ENCODE measurements at regions not wholly inside any gene's neighbourhood (a gene's known extent, or its start where the extent isn't known, plus 50 kb on each side); places are given as distances from the start of the nearest gene placed in this dataset.
"Not testable (repeated sequence)": the region's sequence is repeated elsewhere in the genome, so short reads cannot be mapped to it uniquely, and the experiment has no call there.

GRCh38 chr4:1524761-1525160 is 118.5 kb upstream of the NKX1-1 start:
- no peak for DNase-seq (ENCODE audit: low read depth in 2 of 2)

DNA sequence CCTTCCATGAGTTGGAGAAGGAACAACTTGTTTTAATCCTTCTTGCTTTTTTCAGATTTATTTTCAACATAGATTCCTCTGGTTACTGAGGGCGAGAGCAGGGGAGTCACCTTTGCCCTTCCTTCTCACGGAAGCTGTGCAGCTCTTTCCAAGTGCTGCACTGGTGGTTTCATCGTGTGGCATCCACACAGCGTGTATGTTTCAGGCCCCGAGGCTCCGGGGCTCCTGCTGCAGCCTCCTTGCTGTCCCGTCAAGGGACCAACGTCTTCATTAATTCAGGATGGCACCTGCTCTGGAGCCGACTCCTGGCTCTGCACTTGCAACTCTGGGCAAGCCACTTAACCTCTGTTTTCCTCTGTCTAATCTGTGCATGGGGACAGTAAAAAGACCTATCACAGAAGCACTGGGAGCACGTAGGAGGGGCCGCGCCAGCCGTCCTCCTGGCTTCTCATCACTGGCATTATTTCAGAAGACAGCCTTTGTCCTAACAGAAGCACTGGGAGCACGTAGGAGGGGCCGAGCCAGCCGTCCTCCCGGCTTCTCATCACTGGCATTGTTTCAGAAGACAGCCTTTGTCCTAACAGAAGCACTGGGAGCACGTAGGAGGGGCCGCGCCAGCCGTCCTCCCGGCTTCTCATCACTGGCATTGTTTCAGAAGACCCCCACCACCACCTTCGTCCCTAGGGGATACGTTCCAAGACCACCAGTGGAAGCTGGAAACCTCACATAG is 117.8 kb upstream of the NKX1-1 start:
- DNase-seq (ENCODE audit: low read depth in 2 of 2): no peak

GRCh38 chr4:1523506-1523905 is 117.3 kb upstream of the NKX1-1 start:
- no peak for DNase-seq (ENCODE audit: low read depth in 2 of 2)

- DNase-seq (ENCODE audit: low read depth in 2 of 2): no peak
Measured at GRCh38 chr4:1523033-1523432, 116.8 kb upstream of the NKX1-1 start.

DNA sequence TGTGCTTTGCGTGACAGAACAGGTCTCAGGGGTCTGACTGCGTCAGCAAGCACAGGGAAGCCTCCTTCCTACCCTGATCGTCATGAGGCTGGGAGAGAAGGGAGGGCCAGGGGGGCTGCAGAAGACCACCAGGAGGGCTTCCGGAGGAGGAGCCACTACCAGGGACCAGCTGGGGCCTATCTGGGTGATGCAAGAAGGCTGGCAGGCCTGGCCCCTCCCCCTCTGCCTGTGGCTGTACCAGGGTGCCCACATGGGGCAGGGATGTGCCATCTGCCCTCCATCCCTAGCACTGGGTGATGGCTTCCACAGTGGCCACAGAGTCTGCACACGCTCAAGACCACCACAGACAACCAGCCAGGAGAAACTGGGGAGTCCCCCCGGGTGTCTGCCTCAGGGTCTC is 116.4 kb upstream of the NKX1-1 start:
- DNase-seq (ENCODE audit: low read depth in 2 of 2): no peak

GRCh38 chr4:1521821-1522361 is 115.6 kb upstream of the NKX1-1 start:
- DNase-seq (ENCODE audit: low read depth in 2 of 2): no peak

GRCh38 chr4:1520795-1521576 is 114.7 kb upstream of the NKX1-1 start:
- not testable (repeated sequence) for DNase-seq (ENCODE audit: low read depth in 2 of 2)

GRCh38 chr4:1519787-1520661 is 113.8 kb upstream of the NKX1-1 start:
- DNase-seq (ENCODE audit: low read depth in 2 of 2): no peak

- DNase-seq (ENCODE audit: low read depth in 2 of 2): no peak
Measured at GRCh38 chr4:1518997-1519700, 112.9 kb upstream of the NKX1-1 start.

- DNase-seq (ENCODE audit: low read depth in 2 of 2): no peak
Measured at GRCh38 chr4:1517592-1518411, 111.6 kb upstream of the NKX1-1 start.

GRCh38 chr4:1516881-1517480 is 110.7 kb upstream of the NKX1-1 start:
- DNase-seq (ENCODE audit: low read depth in 2 of 2): no peak

- no peak for DNase-seq (ENCODE audit: low read depth in 2 of 2)
Measured at GRCh38 chr4:1516261-1516660, 110.0 kb upstream of the NKX1-1 start.

DNA sequence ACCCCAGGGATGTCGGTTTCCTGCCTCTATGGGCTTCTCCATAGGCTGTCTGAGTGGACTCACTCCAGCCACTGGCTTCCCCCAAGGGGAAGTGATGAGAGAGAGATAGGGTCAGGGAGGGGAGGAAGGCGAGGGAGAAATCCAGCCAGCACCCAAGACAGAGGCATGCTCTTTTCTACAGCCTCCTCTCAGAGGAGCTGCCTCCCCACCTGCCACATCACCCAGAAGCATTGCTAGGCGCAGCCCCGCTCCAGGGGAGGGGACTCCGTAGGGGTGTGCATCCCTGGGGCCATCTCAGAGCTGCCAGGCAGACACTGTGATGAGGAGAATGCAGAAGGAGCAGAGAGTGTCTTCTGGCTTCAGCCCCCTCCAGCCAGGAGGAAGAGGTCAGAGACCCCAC is 109.5 kb upstream of the NKX1-1 start:
- no peak for DNase-seq (ENCODE audit: low read depth in 2 of 2)

- no peak for DNase-seq (ENCODE audit: low read depth in 2 of 2)
Measured at GRCh38 chr4:1515156-1515555, 108.9 kb upstream of the NKX1-1 start.

DNA sequence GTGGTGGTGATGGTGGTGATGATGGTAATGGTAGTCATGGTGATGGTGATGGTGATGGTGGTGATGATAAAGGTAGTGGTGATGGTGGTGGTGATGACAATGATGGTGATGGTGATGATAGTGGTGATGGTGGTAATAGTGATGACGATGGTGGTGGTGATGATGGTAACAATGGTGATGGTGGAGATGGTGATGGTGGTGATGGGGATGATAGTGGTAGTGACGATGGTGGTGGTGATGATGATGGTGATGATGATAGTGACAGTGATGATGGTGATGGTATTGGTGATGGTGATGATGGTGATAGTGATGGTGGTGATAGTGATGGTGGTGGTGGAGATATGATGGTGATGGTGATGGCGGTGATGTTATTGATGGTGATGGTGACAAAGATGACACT is 108.4 kb upstream of the NKX1-1 start:
- no peak for DNase-seq (ENCODE audit: low read depth in 2 of 2)

DNA sequence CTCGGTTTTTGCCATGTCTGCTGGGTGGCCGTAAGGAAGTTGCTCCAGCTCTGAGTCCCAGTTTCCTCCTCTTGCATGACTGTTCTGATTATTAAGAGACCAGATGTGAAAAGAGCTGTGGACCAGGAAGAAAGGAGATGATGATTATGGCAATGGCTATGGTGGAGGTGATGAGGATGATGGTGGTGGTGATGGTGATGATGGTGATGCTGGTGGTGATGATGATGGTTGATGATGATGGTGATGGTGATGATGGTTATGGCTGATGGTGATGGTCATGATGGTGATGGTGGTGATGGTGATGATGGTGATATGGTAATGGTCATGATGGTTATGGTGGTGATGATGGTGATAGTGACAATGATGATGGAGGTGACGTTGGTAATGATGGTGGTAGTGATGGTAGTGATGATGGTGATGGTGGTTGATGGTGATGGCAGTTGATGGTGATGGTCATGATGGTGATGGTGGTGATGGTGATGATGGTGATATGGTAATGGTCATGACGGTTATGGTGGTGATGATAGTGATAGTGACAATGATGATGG is 107.8 kb upstream of the NKX1-1 start:
- DNase-seq (ENCODE audit: low read depth in 2 of 2): no peak

DNA sequence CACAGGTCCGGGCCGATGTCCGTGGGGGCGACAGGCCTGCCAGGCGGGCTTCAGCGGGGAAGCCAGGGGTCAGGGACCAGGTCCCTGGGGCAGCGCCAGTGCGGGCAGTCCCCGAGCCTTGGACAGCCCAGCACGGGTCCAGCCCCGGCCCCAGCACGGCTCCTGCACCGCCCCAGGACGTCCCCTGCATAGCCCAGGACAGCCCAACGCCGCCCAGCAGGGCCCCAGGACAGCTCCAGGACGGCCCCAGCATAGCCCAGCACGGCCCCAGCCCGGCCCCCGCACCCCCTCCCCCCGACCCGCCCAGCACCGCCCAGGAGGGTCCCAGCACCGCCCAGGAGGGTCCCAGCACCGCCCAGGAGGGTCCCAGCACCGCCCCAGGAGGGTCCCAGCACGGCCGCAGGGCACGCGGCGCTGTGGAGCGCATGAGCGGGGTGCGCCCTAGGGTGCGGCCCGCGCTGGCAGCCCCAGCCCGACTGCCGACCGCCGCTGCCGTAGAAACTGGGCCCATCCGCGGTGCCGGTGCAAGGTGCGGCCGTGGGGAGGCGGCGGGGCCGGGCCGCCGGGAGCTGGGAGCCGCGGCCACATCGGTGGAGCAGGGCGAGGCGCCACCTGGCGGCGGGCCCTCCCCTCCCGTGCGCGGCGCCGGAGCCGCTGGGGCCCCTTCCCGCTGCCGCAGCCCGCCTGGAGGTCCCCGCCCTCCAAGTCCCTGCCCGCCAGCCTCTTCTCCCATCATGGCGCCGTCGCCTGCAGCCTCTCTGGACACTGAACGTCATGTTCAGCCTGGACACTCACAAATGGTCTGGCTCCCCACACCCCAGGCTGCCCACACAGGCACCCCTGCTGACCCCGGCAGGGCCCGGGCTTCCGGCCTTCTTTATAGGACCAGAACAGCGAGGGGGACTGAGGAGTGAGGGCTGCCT is 106.8 kb upstream of the NKX1-1 start:
- DNase-seq (ENCODE audit: low read depth in 2 of 2): no peak

DNA sequence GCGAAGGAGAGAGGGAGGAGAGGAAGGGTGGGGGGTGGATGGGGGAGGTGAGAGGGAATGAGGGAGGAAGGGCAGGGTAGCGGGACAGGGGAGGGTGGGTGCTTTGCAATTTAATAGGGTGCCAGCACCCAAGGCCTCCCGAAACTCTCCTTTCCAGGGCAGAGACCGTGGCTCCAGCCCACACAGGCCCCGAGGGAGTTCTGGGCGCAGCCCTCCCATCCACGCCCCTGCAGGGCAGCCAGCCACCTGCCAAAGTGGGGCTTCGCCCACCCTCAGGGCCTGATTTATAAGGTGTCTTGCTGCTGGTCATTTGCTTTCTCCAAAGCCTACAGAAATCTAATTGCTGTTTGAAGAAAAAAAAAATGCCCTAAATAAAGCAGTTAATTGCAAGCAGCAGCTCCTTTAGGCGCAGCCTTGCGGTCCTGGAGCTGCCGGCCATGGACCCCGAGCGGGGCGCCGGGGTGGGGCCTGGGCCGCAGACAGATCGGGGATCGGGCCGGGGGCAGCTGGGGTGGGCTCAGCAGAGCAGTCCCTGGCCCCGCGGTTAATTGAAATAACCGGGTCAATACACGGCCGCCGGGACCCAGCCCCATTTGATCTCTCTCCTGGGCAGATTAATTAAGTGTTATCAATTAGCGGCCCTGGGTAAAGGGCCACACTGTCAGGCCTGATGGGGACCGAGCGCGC is 106.0 kb upstream of the NKX1-1 start:
- DNase-seq (ENCODE audit: low read depth in 2 of 2): no peak
